ENCODE measurements at regions not wholly inside any gene's neighbourhood (a gene's known extent, or its start where the extent isn't known, plus 50 kb on each side); places are given as distances from the start of the nearest gene placed in this dataset.

DNA sequence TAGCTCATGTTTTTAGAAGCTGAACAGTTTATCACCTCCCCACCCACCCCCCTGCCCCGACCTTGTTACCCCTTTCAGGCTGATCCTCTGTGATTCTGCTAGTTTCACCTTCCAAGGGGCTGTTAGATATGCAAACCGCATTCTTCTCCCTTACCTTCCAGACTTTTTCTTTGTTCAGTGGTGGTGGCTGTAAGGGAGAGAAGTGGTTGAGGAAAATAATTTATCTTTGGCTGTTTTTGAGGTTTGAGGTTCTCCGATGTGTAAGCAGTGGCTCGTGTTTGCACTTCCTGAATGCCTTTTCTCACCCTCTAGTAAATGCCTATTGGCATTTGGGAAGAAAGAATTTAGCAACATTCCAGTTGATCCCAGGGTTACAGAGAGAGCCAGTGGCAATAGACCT is 69.4 kb upstream of the KCNG1 start:
- no peak for DNase-seq

DNA sequence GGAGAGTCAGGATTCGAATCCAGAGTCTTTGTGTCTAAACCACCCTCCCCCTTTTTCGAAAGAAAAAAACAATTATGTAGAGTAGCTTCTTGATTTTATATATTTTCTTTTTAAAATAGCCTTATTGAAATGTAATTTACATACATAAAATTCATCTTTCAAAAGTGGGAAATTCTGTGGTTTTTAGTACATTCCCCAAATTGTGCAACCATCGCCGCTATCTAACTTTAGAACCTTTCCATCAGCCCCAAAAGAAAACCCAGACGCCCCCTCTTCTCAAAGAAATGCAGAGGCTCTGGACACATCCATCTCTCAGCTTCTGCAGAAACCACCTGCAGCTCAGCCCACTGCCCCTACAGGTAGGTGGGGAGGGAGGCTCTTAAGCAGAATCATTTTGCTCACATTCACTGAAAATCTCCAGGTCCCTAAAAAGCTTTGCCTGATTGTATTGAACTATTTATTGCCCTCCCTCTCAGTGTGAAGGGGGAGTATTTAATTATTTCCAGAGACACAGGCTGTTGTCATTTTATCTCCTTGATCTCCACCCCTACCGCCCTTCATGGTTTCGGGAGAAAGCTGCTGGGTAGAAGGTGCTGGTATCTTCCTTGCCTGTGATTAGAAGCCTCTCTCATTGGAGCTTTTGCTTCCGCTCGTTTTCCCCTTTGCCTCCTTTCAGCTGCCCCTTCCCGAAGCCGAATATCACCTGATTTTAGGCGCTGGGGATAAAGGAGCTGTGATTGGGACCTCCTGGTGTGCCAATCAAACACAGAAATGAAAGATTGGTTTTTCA is 68.7 kb upstream of the KCNG1 start:
- DNase-seq: no peak

DNA sequence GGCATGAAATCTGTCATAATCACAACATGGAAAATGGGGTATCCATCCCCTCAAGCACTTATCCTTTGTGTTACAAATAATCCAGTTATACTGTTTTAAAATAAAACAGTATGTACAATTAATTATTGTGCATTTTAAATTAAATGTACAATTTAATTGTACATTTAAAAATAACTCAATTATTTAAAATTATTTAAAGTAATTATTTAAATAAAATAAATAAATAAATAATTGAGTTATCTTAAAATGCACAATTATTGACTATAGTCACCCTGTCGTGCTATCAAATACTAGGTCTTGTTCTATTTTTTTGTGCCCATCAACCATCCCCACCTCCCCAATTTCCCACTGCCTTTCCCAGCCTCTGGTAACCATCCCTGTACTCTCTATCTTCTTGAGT is 66.9 kb upstream of the KCNG1 start:
- no peak for DNase-seq

DNA sequence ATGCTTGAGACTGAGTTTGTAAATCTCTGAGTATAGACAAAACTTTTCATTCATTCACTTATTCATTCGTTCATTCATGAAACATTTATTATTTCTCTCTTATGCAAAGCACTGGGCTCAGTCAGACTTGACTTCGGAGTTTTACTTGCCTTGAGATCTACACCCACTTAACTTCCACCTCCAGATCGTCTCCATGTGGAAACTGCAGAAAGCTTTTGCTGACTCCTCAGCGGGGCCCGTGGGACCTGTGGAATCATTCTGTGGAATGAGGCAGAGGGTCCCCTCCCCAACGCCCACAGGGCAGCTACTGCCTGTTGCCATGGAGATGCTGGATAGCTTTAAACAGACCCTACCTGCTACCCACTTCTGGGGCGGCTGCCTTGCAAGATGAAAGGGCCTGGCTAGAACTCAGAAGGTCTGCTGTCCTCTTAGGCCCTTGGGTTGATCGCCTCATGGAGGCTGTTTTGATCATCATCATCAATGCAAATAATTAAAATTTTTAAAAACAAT is 66.4 kb upstream of the KCNG1 start:
- DNase-seq: no peak

DNA sequence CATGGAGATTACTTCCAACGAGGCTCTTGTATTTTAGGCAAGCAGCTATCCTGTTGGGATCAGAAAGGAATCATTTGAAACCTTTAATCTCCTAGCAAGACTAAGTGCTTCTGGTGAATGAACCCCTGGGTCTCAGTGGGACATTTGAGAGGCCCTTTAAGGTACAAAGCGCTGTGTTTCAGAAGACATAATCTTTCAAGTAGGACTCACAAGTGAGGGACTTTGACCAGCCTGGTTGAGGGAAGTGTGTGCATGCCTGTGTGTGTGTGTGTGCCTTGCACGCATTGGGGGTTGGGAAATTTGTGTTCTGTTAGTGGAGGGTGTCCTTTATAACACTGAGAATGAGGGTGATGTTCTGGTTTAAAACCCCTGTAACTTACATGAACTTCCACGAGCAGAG is 64.4 kb upstream of the KCNG1 start:
- no peak for DNase-seq

DNA sequence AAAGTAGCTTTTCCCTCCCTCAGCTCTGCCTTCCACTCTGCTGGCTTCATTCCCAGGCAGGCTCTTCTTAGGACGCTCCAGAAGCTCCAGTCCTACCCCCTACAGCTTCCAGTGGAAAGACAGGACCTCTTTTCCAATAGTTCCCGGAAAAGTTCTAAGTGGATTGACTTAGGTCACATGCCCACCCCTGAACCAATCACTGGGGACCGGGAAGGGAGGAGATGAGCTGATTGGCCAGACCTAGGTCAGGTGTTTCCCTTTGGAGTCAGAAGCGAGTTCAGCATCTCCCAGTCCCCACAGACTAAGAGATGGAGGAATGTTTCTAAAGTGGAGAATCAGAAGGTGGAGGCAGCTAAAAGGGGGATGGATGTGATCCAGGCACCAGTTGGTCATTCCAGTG is 62.9 kb upstream of the KCNG1 start:
- DNase-seq: no peak

DNA sequence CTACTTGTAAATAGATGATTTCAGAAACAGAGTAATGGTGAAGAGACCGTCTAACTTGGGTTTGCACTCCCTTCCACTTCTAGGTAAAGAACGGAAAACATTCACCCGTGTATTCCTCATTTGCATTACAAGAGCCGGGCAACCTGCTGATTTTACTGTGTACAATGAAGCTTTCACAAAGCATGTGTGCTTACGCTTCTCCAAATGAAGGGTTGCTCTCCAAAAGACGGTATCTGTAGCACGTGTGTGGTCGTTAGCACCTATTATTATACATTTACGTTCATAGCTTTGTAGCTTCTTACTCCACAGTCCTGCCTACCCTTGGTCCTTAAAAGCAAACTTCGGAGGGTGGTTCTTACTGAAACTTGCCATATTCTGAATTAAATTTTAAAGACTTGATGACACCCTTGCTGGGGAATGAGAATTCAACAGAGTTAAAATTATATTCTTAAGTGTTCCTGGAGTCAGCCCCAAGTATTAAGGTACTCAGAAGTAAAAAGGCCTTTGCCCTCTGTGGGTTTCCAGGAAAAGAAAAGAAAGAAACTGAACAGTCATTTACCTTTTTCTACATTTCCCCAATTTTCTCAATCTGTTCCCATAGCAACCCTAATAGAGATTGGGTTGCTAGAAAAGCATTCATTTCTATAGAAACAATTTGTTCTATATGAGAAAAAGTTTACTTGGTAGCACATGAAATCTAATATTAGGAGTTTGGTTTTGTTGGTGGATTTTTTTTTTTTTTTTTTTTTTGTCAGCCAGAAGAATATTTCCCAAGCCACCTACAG is 61.9 kb upstream of the KCNG1 start:
- no peak for DNase-seq

DNA sequence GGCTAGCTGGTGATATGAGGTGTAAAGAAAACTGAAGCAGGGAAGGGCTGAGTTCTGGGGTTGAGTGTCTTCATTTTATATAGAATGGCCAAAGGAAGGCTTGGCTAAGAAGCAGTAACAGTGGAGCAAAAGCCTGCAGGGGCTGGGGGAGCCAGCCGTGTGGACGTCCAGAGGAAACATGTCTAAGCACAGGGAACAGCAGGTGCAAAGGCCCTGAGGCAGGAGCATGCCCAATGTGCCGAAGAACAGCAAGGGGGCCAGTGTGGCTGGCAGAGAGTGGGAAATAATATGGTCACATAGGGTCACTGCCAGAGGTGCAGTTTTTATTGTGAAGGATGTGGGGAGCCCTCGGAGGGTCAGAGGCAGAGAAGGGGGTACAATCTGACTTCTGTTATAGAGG is 60.5 kb upstream of the KCNG1 start:
- no peak for DNase-seq

DNA sequence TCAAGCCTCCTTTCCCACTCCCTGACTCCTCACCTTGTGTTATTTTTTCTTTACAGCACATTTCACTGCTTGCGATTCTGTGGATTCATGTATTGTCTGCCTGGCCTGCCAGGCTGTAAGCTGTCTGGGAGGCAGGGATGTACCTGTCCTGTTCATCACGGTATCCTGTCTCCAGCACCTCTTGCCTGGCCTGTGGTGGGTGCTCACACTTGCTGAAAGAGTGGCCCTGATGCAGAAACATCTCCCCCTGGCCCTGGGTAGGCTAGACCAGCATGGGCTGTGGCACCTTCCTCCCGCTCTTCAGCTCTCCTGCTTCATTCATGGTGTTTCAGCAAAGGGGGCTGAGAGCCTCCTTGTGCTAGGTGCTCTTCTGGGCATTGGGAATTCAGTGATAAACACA is 60.1 kb upstream of the KCNG1 start:
- DNase-seq: no peak

DNA sequence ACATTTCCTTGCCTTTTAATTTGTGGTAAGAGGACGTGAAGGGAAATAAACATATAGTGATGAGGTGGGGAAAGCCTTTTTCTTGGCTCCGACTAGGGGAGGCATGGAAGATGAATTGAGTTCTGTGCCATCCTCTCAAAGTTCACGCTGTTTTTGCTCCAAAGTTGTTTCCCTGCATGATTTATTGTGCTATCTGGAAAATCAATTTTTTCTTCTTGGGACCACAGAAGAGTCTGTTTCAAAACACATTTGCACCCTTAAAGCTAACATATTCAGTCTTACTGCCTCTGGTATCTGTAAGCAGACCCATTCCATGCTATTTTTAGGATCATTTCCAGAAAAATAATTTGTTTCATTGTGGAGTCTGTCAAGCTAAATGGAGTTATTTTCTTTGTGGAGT is 57.6 kb upstream of the KCNG1 start:
- no peak for DNase-seq

DNA sequence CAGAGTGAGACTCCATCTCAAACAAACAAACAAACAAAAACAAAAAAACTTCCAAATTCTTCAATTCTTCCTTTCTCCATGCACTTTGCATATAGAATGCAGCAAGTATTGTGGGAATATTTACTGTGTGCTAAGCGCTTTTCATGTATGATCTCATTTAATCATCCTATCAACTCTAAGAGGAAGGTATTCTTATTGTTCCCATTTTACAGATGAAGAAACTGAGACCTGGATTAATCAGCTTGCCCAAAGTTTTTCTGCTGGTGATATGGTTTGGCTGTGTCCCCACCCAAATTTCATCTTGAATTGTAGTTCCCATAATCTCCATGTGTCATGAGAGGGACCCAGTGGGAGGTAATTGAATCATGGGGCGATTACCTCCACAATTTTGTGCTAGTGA is 56.6 kb upstream of the KCNG1 start:
- no peak for DNase-seq

DNA sequence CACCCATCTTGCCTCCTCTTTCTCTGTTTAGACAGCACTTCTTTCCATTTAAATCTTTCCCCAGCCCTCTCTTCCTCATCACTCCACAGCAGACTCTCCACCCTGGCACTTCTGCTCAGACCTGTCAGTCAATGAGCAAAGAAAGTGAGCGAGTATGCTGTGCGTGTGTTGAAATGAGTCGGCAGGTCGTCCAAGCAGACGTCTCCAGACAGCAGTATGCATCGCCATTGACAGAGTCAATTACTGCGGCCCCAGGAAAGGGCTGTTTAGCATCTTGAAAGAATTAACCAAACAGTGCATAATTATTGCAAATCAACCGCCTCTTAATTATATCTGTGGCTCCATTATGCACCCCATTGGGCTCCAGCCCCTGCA is 54.8 kb upstream of the KCNG1 start:
- no peak for DNase-seq

DNA sequence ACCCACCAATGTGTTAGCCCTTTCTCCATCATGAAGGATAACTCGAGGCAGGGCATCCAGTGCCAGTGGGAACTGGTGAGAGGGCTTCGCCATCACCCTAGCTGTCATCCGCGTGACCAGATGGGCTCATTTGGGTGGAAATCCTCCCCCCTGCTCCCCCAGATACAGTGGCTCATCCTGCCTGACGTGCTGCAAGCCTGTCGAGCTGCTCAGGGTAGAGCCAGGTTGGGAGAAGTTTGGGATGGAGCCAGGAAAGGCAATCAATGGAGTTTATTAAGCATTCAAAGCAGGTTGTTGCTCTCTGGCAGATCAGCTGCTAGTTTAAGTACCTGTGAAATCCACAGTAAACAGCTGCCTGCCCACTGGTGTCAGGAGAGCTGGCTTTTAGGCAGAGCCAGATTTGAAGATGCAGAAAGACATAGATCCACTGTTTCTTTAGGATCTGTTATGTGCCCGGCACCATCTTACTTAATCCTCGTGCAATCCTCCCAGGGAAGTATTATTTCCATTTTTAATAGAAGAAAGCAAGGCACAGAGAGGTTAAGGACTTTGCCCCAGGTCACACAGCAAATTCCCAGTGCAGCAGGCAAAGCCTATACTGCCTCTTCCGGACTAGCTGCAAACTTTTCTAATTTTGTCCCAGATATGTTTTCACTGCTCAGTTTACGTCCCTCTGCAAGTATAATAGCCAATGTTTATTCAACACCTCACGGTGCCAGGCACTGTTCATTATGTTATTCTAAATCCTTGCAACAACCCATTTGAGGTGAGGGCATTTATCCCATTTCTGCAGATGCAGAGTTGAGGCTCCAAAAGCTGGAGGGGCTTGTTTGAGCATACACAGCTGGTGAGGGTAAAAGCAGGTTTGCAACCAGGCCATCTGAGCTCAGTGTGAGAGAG is 54.1 kb upstream of the KCNG1 start:
- DNase-seq: no peak

DNA sequence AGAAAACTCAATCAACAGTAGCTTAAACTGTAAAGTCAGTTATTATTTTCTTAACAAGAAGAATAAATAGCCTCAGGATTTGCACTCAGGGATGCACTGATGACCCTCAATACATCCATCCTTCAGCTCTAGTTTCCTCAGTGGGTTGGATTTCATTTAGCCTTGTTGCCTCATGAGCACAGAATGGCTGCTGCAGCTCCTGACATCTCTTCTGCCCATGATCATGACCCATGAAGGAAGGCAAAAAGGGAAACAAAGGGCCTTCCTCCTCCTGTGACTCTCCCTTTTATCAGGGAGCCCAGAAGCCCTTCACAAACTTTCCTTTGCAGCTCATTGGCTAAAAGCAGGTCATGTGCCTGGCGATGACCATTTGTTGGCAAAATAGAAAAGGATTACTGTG is 51.2 kb upstream of the KCNG1 start:
- DNase-seq: no peak

Measured in CD4-positive, alpha-beta T cell treated with Interferon gamma for 1 hour (primary cell).